HCT116 (cell line): ENCODE measurements at regions not wholly inside any gene's neighbourhood (a gene's known extent, or its start where the extent isn't known, plus 50 kb on each side); places are given as distances from the start of the nearest gene placed in this dataset.

Experiments used
- ATAC-seq: fragments of 200-7000 bp; cut with Tn5 transposase; 2 replicates; pipeline ENCODE4 v1.9.1; 2020; ENCODE audit warnings: mild to moderate bottlenecking, moderate library complexity
- BruUV-seq: library from RNA; stranded (reverse); fragments of 400-500 nt; replicated peaks from 2 replicates; lab custom pipeline; 2021; lab: Mats Ljungman, UMichigan
- CTCF ChIA-PET: fragments of 300-600 bp; sonication (Branson Sonifier 250); formaldehyde crosslinking; loops from one replicate; lab custom pipeline; 2021; ENCODE audit warnings: antibody characterized with exemption; lab: Charles Lee
- POLR2A ChIA-PET: fragments of 300-600, 350-600 bp; sonication (Branson Sonifier 250); formaldehyde crosslinking; loops from one replicate; lab custom pipeline; 2021; ENCODE audit warnings: antibody characterized with exemption; lab: Charles Lee
- RAD21 ChIA-PET, 2 experiments: fragments of 300-600 bp; sonication (Branson Sonifier 250); formaldehyde crosslinking; loops; one replicate each; lab custom pipeline; 2023; ENCODE audit warnings: low total read pairs in 2 of 2; ENCODE audit not compliant: uncharacterized antibody in 2 of 2, unreplicated experiment in 2 of 2, low non-redundant PET in 1 of 2; lab: Charles Lee
- DNase-seq: peaks from one replicate; pipeline ENCODE4 v3.0.0-alpha.2; 2010; ENCODE audit warnings: low read depth, low spot score
- H2AFZ ChIP-seq: fragments of 200-600 bp; shearing (Covaris generic), sonication (generic); 2 replicates; pipeline ENCODE4 v1.6.1; 2017; ENCODE audit warnings: low read depth, mixed run types, mixed read lengths, antibody characterized with exemption, low read length; ENCODE audit not compliant: poor library complexity, severe bottlenecking
- H3K27ac ChIP-seq: 2 replicates; pipeline ENCODE4 v1.5.1; 2012; ENCODE audit warnings: low read depth, low read length
- H3K27me3 ChIP-seq: fragments of 200-600 bp; sonication (generic); 2 replicates; pipeline ENCODE4 v1.6.1; 2016; ENCODE audit warnings: mixed run types, low read length, mixed read lengths; ENCODE audit not compliant: insufficient read depth
- H3K36me3 ChIP-seq, 2 experiments: fragments of 200-500 bp in 1 of 2; fragments of 200-600 bp in 1 of 2; sonication (Bioruptor generic) in 1 of 2; sonication (generic) in 1 of 2; 2 replicates each; pipeline versions ENCODE4 v1.5.1 to v1.6.1; 2014 to 2016; ENCODE audit warnings: low read length in 2 of 2, inconsistent platforms in 1 of 2, mixed read lengths in 1 of 2, mixed run types in 1 of 2; ENCODE audit not compliant: insufficient read depth in 2 of 2, control insufficient read depth in 1 of 2
- H3K4me1 ChIP-seq, 2 experiments: fragments of 200-600 bp in 1 of 2; sonication (generic) in 1 of 2; 2 replicates each; pipeline versions ENCODE4 v1.5.1 to v1.6.1; 2012 to 2017; ENCODE audit warnings: low read length in 2 of 2, inconsistent platforms in 1 of 2, mild to moderate bottlenecking in 1 of 2, mixed read lengths in 1 of 2, mixed run types in 1 of 2, moderate library complexity in 1 of 2; ENCODE audit not compliant: insufficient read depth in 2 of 2, control insufficient read depth in 1 of 2
- H3K4me2 ChIP-seq: fragments of 200-600 bp; sonication (generic); 2 replicates; pipeline ENCODE4 v1.6.1; 2017; ENCODE audit warnings: mixed run types, low read length, mixed read lengths
- H3K4me3 ChIP-seq, 2 experiments: fragments of 200-600 bp in 1 of 2; sonication (generic) in 1 of 2; replicated peaks in 1 of 2; 2 replicates each; pipeline ENCODE4 v1.5.1; 2011 to 2016; ENCODE audit warnings: low read length in 2 of 2, control low read depth in 1 of 2, low read depth in 1 of 2, mild to moderate bottlenecking in 1 of 2, mixed read lengths in 1 of 2, mixed run types in 1 of 2
- H3K79me2 ChIP-seq: fragments of 200-600 bp; sonication (generic); 2 replicates; pipeline ENCODE4 v1.6.1; 2017; ENCODE audit warnings: mild to moderate bottlenecking, mixed run types, low read length, moderate library complexity, mixed read lengths; ENCODE audit not compliant: insufficient read depth
- H3K9ac ChIP-seq: fragments of 200-600 bp; sonication (generic); 2 replicates; pipeline ENCODE4 v1.6.1; 2016; ENCODE audit warnings: low read length, mixed read lengths
- H3K9me2 ChIP-seq: fragments of 200-600 bp; sonication (generic), shearing (Covaris generic); 2 replicates; pipeline ENCODE4 v1.6.1; 2017; ENCODE audit warnings: mixed run types, mild to moderate bottlenecking, moderate library complexity; ENCODE audit not compliant: insufficient read depth
- H3K9me3 ChIP-seq, 2 experiments: fragments of 200-500 bp in 1 of 2; fragments of 200-600 bp in 1 of 2; sonication (Bioruptor generic) in 1 of 2; sonication (generic) in 1 of 2; 2 replicates each; pipeline ENCODE4 v1.6.1; 2014 to 2017; ENCODE audit warnings: low read length in 2 of 2, mixed read lengths in 2 of 2, inconsistent platforms in 1 of 2, low read depth in 1 of 2, mild to moderate bottlenecking in 1 of 2, mixed run types in 1 of 2, moderate library complexity in 1 of 2; ENCODE audit not compliant: control insufficient read depth in 1 of 2, insufficient read depth in 1 of 2
- H4K20me1 ChIP-seq: fragments of 200-600 bp; sonication (generic), shearing (Covaris generic); 2 replicates; pipeline ENCODE4 v1.6.1; 2017; ENCODE audit warnings: mixed run types, mild to moderate bottlenecking, moderate library complexity; ENCODE audit not compliant: insufficient read depth
- CBX3 ChIP-seq: IDR thresholded peaks from 2 replicates; pipeline ENCODE4 v1.6.1; 2012; ENCODE audit warnings: low read depth
- EZH2 ChIP-seq: fragments of 200-600 bp; sonication (generic); IDR thresholded peaks from 2 replicates; pipeline ENCODE4 v1.6.1; 2017; ENCODE audit warnings: antibody characterized with exemption, mixed run types
- POLR2AphosphoS5 ChIP-seq: IDR thresholded peaks from 2 replicates; pipeline ENCODE4 v1.6.1; 2011; ENCODE audit warnings: mild to moderate bottlenecking, low read depth, low read length, moderate library complexity
- REST ChIP-seq: IDR thresholded peaks from 2 replicates; pipeline ENCODE4 v1.6.1; 2012; ENCODE audit warnings: low read depth
- ZBTB33 ChIP-seq: IDR thresholded peaks from 2 replicates; pipeline ENCODE4 v1.6.1; 2011; ENCODE audit warnings: mild to moderate bottlenecking, low read length, moderate library complexity; ENCODE audit not compliant: insufficient replicate concordance; ENCODE audit errors: extremely low read depth
- intact Hi-C: fragments of 100-400 bp; cut with micrococcal nuclease; formaldehyde crosslinking; loops from 2 replicates; pipeline ENCODE4 v1.10.0; 2022
- TF ChIP-seq, protein P1 (sequence below): IDR thresholded peaks from 2 replicates; pipeline ENCODE4 v1.6.1; 2012

DNA sequence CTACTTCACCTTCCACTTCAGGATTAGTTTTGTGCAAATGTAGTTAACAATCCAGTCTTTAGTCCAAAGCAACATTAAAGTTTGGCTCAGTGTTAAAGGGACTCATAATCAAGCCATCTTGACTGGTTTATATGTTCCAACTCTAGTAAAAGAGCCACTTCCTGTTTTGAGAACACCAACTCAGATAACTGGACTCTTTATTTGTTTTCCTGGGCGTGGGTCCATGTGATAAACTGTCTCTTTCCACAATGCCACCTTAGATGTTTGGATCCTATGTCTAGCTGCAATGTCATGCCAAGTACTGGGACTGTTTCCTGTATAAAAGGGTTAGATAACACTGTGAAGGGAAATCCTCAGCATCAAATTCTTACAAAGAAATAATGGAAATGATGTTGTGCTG, 545.0 kb downstream of the PYDC2 start (continued):
- TF ChIP-seq CBX3 (no peak), REST (no peak)

DNA sequence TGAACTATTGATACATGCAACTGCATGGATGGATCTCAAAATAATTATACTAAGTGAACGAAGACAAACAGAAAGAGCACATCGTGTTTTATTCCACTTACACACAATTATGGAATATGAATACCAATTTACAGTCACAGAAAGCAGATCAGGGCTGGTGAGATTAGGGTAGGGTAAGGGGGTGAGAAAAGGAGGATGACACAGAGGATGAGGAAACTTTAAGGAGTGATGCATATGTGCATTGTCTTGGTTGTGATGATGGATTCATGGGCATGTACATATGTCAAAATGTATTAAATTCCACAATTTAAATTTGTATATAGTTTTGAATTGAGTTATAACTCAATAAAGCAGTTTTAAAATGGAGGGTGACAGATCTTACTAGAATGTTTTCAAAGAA, 548.9 kb downstream of the PYDC2 start:
- TF ChIP-seq EZH2 (no peak), ZBTB33 (no peak), POLR2AphosphoS5 (no peak)
- TF ChIP-seq, protein P1, sequence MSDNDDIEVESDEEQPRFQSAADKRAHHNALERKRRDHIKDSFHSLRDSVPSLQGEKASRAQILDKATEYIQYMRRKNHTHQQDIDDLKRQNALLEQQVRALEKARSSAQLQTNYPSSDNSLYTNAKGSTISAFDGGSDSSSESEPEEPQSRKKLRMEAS = no peak
- no peaks in the 10 kb centered on the region for H3K4me1 ChIP-seq
- H3K27ac ChIP-seq = no peak overlapping the region
- BruUV-seq = no TSS peak
- no peak overlapping the region for H2AFZ ChIP-seq
- ChIA-PET CTCF (no interaction called here), POLR2A (no interaction called here), RAD21 (no interaction called here)
- H3K36me3 ChIP-seq = no peaks in the 10 kb centered on the region
- no peak overlapping the region for H3K4me2 ChIP-seq
- no peaks in the 10 kb centered on the region for H3K9me2 ChIP-seq
- no peak for ATAC-seq
- no peaks in the 10 kb centered on the region for H3K27me3 ChIP-seq
- H4K20me1 ChIP-seq = no peaks in the 10 kb centered on the region
- no peak overlapping the region for H3K4me3 ChIP-seq
- H3K9ac ChIP-seq = no peak overlapping the region
- intact Hi-C loops = no loop called here
- H3K9me3 ChIP-seq = no peaks in the 10 kb centered on the region
- DNase-seq = no peak
- no peaks in the 10 kb centered on the region for H3K79me2 ChIP-seq
